ENCODE measurements at regions not wholly inside any gene's neighbourhood (a gene's known extent, or its start where the extent isn't known, plus 50 kb on each side); places are given as distances from the start of the nearest gene placed in this dataset.

GRCh38 chr1:244157731-244158438 lies 106.8 kb downstream of the ZBTB18 start:
- FAIRE-seq: no peak

- no peak for FAIRE-seq
Measured at GRCh38 chr1:244159646-244160045, 108.6 kb downstream of the ZBTB18 start.

- no peak for FAIRE-seq
Measured at GRCh38 chr1:244160455-244161235, 109.6 kb downstream of the ZBTB18 start.

DNA sequence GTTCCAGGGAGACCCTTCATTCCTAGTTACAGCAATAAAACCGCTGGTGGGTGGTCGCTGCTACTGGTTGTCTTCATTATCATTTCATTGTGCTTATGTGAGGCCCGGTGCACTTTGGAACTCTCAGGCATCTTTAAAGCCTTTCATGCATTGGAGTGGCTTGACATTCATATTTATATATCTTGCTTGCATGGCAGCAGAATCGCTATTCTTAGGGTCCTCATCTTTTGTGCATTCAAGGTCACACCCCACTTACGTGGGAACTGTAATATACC lies 110.1 kb downstream of the ZBTB18 start:
- FAIRE-seq: no peak

GRCh38 chr1:244162786-244163530 lies 111.9 kb downstream of the ZBTB18 start:
- no peak for FAIRE-seq

GRCh38 chr1:244163861-244164510 lies 112.9 kb downstream of the ZBTB18 start:
- FAIRE-seq: peak; percentile 98

DNA sequence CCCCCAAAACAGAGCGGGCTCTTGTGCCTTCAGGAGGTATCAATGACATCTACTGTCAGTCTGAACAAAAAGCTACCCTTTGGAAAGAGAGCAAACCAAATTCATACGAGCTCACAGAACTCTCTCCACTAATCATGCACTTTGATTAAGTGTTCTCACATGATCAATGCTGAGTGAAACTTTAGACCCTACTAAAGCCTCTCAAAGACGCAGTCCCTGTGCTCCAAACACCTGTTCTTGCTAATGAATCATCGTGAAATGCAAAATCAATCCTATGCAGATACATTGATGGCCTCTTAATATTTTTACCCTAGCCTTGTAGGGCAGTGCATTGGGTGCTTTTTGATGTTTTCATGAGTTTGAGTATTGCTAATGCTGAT lies 113.4 kb downstream of the ZBTB18 start:
- FAIRE-seq: no peak

DNA sequence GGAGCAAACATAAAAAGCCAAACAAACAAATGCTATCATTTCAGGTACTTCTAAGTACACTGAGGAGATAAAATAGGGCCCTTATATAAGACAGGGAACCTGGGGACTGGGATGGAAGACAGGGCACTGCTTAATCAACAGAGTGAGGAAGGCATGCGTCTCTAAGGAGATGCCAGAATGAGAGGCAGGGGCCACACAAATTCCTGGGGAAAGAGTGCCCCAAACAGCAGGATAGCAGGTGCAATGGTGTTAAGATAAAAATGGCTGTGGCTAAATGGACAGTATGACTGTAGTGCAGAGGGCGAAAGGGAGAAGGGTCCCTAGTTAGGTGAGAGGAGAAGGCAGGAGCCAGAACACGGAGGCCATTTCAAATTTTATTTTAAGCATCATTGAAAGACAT lies 113.9 kb downstream of the ZBTB18 start:
- no peak for FAIRE-seq

DNA sequence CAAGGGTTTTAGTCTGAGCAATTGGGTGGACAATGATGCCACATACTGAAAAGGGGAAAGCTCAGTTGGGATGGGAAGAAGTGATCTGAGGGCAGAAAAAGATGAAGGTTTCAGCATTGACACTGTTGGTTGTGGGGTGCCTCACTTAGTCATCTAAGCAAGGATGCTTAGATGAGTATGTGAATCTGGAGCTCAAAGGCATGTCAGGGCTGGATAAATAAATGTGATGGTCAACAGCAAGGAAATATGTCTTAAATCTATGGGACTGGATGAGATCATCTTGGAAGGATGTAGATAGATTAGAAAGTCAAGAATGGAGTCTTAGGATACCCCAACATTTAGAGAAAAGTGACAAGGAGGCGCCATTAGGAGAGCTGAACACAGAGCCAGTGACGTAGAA lies 114.6 kb downstream of the ZBTB18 start:
- no peak for FAIRE-seq

DNA sequence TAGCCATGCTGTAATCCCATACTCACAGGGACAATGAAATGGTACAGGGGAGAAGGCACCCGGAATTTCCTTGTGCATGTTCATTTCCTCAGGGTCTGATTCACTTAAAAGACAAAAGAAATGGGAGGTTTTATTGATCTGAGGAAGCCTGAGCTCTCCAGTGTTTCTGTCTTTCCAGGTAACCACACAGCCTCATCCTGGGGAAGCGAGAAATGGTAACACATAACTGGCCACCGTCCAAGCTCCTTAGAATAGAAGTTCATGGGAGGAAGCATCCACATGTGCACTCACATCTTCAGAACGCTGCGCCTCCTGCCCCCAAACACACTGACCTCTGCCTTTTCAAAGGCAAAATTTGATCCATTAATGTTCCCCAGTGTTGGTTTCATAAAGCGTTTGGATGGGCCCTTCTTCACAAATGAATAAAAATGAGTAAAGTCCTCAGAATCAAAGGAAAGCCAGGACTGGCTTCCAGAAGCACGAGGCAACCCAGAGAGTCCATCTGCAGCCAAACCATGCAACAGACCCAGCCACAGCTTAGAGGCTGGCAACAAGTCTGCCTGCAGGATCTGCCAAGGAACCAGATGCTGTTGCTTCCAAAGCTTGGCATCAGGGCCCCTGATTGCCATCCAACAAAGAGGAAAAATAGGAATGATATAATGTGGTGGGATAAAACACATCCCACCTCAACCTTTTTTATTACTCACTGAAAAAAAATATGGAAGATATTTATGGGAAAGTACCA lies 120.3 kb downstream of the ZBTB18 start:
- no peak for FAIRE-seq

DNA sequence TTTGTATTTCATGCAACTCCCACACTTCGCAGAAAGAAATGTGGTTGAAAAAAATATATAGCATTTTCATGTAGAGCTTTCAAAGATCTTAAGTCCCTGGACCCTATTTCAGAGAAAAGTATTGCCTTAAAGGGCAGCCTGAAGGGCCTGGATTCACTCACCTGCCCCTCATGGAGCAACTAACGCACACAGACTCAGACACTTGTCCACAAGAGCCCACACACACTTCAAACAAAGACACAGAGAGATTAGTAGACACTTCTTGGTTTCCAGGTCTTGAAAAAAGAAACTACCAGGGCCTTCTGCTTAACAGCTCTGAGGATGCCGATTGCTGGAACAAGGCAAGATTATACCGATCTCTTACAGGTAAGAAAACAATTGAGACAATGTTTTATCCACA lies 122.2 kb downstream of the ZBTB18 start:
- FAIRE-seq: no peak

- no peak for FAIRE-seq
Measured at GRCh38 chr1:244173769-244174168, 122.7 kb downstream of the ZBTB18 start.

GRCh38 chr1:244174922-244175521 lies 123.9 kb downstream of the ZBTB18 start:
- FAIRE-seq: no peak

DNA sequence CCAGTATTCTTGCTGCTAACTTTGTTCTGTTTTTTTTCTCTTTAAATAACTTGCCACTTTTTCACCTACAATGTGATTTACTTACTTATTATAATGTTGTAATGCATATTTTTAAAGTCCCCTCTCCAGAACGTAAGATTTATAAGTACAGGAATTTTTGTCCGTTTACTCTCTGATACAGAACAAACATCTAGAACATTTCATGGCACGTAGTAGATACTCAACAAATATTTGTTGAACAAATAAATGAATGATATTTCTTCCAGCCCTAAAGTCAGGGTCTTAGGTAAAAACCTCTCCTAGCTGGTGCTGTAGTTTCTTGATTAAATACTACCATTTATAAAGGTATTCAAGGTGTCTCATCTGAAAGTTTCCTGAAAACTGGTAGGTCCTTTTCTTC lies 125.1 kb downstream of the ZBTB18 start:
- FAIRE-seq: no peak

DNA sequence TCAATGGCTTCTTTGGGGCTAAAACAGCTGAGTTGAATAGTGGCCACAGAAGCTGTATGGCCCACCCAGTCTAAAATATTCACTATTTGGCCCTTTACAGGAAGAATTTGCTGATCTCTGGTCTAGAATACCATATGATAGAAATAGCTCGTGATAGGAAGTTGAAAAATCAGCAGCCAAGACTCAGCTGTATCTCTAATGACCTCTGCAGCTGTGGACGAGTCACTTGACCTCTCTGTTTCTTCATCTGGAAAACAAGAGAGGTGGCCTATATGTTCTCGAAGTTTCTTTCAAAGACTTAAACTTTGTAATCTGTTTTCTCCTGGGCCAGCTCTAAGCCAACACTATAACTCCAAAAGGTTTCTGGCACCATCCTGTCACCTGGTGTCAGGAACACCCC lies 129.2 kb downstream of the ZBTB18 start:
- FAIRE-seq: no peak

DNA sequence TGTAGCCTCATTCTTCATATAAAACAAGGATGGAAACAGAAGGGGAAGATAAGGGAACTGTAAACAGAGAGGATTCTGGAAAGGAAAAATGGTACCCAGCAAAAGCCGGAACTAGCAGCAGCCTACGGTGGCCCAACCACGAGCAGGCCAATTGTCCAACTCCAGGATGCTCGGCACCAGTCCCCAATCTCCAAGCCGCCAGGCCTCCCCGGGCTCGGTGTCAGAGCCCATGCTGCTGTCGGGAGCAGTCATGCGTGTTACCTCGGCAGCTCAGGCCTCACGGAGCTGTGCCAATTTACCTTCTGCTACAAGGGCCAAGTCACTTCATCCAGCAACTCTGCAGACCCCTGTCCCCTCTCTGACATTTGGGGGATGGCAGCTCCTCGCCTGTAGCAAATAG lies 130.8 kb downstream of the ZBTB18 start:
- FAIRE-seq: no peak

- no peak for FAIRE-seq
Measured at GRCh38 chr1:244183037-244183436, 132.0 kb downstream of the ZBTB18 start.

- FAIRE-seq: no peak
Measured at GRCh38 chr1:244186372-244186771, 135.3 kb downstream of the ZBTB18 start.

- FAIRE-seq: no peak
Measured at GRCh38 chr1:244187310-244187709, 136.2 kb downstream of the ZBTB18 start.

DNA sequence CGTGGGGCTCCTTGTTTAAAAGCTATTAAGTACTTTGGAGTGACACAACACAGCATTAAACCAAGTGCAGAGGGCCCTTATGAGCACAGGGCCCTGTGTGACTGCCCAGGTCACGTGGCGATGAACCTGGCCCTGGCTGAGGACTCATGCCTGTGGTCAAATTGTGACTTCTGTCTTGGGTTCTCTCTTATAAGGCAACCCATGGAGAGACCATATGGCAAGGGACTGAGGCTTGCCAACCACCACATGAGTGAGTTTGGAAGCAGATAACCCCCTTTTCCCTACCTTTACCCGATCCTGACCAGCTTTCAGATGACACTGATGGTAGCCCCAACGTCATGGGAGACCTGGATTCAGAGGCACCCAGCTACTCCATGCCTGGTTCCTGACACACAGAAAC lies 140.5 kb downstream of the ZBTB18 start:
- no peak for FAIRE-seq

GRCh38 chr1:244192325-244192724 lies 141.2 kb downstream of the ZBTB18 start:
- FAIRE-seq: no peak

DNA sequence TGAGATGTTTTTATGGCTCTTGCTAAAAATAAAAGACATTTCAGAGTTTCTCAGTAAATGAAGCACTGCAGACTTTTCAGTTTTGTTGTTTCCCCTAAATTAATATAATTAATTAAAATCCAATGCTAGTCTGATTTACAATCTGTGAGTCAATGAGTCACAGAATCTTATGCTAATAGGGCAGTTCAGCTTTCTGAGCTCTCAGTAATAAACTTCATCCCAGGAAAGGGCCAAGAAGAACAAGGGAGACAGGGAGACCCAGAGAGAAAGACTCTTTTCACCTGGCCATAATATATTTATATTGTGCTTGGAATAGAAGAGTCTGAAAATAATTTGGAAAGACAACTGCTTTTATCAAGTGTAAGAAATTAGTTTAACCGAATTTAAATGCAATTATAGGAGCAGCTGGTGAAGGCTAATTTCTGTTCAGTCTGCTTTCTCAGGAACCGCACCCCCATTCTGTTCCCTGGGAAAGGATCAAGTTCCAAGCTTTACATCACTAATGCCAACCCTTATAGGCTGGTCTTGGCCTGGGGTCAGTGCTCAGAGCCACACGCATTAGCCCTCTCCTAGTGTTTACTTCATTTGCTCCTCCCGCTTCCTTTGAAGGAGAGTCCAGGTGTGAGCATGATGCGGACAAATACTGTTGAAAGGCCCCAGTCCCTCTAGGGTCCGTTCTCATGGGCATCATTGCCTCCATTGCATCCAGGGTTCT lies 145.6 kb downstream of the ZBTB18 start:
- FAIRE-seq: no peak
